ENCODE measurements at regions not wholly inside any gene's neighbourhood (a gene's known extent, or its start where the extent isn't known, plus 50 kb on each side); places are given as distances from the start of the nearest gene placed in this dataset.

- Histone ChIP-seq H4K20me1 (ENCODE audit: insufficient read depth, poor library complexity, severe bottlenecking) (no peaks in the 10 kb centered on the region), H3K4me1 (ENCODE audit: insufficient read depth) (no peaks in the 10 kb centered on the region), H3K9me3 (ENCODE audit: low read depth) (no peaks in the 10 kb centered on the region), H3K27me3 (no peaks in the 10 kb centered on the region), H3K9me2 (replicated peaks; ENCODE audit: insufficient read depth) (no peaks in the 10 kb centered on the region), H3K36me3 (replicated peaks; ENCODE audit: insufficient read depth, low read depth) (no peaks in the 10 kb centered on the region), H3K79me2 (no peaks in the 10 kb centered on the region), H3K4me3 (no peak overlapping the region), H2AFZ (no peak overlapping the region), H3K4me2 (no peak overlapping the region), H3K27ac (peak overlapping the region; percentile 10)
- TF ChIP-seq EZH2 (IDR thresholded peaks at IDR 0.05; ENCODE audit: borderline replicate concordance) (no peak), CTCF (IDR thresholded peaks at IDR 0.05; ENCODE audit: poor library complexity) (no peak), EZH2phosphoT487 (IDR thresholded peaks at IDR 0.05; ENCODE audit: low read depth, severe bottlenecking, unreplicated experiment) (no peak)
- no peak for DNase-seq (ENCODE audit: low spot score)
- 93% methylated on average over 1 of the region's 1 CpG for WGBS (ENCODE audit: low lambda C conversion rate, missing lambda C conversion rate)
Observed at GRCh38 chr2:165009466-165009865, 54.1 kb upstream of the SLC38A11 start.

GRCh38 chr2:165008730-165009315, 53.5 kb upstream of the SLC38A11 start:
- Histone ChIP-seq H3K4me2 (peak overlapping the region; percentile 48), H4K20me1 (ENCODE audit: insufficient read depth, poor library complexity, severe bottlenecking) (no peaks in the 10 kb centered on the region), H3K27ac (peak overlapping the region; percentile 72), H3K27me3 (no peaks in the 10 kb centered on the region), H3K9me2 (replicated peaks; ENCODE audit: insufficient read depth) (no peaks in the 10 kb centered on the region), H3K9me3 (ENCODE audit: low read depth) (no peaks in the 10 kb centered on the region), H3K4me3 (no peak overlapping the region), H3K79me2 (no peaks in the 10 kb centered on the region), H3K4me1 (ENCODE audit: insufficient read depth) (no peaks in the 10 kb centered on the region), H2AFZ (no peak overlapping the region), H3K36me3 (replicated peaks; ENCODE audit: insufficient read depth, low read depth) (no peaks in the 10 kb centered on the region)
- 68% methylated on average over 3 of the region's 3 CpGs for WGBS (ENCODE audit: low lambda C conversion rate, missing lambda C conversion rate)
- TF ChIP-seq EZH2phosphoT487 (IDR thresholded peaks at IDR 0.05; ENCODE audit: low read depth, severe bottlenecking, unreplicated experiment) (no peak), CTCF (IDR thresholded peaks at IDR 0.05; ENCODE audit: poor library complexity) (no peak), EZH2 (IDR thresholded peaks at IDR 0.05; ENCODE audit: borderline replicate concordance) (no peak)
- peak; percentile 35 for DNase-seq (ENCODE audit: low spot score)

- Histone ChIP-seq H3K4me1 (ENCODE audit: insufficient read depth) (no peaks in the 10 kb centered on the region), H3K36me3 (replicated peaks; ENCODE audit: insufficient read depth, low read depth) (no peaks in the 10 kb centered on the region), H3K27me3 (no peaks in the 10 kb centered on the region), H2AFZ (no peak overlapping the region), H3K9me3 (ENCODE audit: low read depth) (no peaks in the 10 kb centered on the region), H3K4me3 (no peak overlapping the region), H3K9me2 (replicated peaks; ENCODE audit: insufficient read depth) (no peaks in the 10 kb centered on the region), H3K4me2 (no peak overlapping the region), H3K79me2 (no peaks in the 10 kb centered on the region), H4K20me1 (ENCODE audit: insufficient read depth, poor library complexity, severe bottlenecking) (no peaks in the 10 kb centered on the region), H3K27ac (no peak overlapping the region)
- WGBS (ENCODE audit: low lambda C conversion rate, missing lambda C conversion rate), result 74% methylated on average over 1 of the region's 1 CpG
- TF ChIP-seq EZH2phosphoT487 (IDR thresholded peaks at IDR 0.05; ENCODE audit: low read depth, severe bottlenecking, unreplicated experiment) (no peak), EZH2 (IDR thresholded peaks at IDR 0.05; ENCODE audit: borderline replicate concordance) (no peak), CTCF (IDR thresholded peaks at IDR 0.05; ENCODE audit: poor library complexity) (no peak)
- no peak for DNase-seq (ENCODE audit: low spot score)
Observed at GRCh38 chr2:165007161-165007744, 51.9 kb upstream of the SLC38A11 start.
